GM23338 (cell line): ENCODE measurements at regions not wholly inside any gene's neighbourhood (a gene's known extent, or its start where the extent isn't known, plus 50 kb on each side); places are given as distances from the start of the nearest gene placed in this dataset.

Experiments used
- ATAC-seq: fragments of 200-7000 bp; cut with Tn5 transposase; 3 replicates; pipeline ENCODE4 v1.9.1; 2020
- DNase-seq: peaks from one replicate; pipeline ENCODE4 v3.0.0-alpha.2; 2015; ENCODE audit warnings: low spot score
- H2AFZ ChIP-seq: fragments of 200-600 bp; sonication (generic); 2 replicates; pipeline ENCODE4 v1.8.0; 2016; ENCODE audit warnings: antibody characterized with exemption, mild to moderate bottlenecking, moderate library complexity
- H3F3A ChIP-seq: fragments of 200-600 bp; sonication (generic); replicated peaks from 2 replicates; pipeline ENCODE4 v1.8.0; 2017; ENCODE audit warnings: antibody characterized with exemption, mixed run types, low read depth
- H3K27ac ChIP-seq: fragments of 200-600 bp; sonication (generic); 2 replicates; pipeline ENCODE4 v1.6.1; 2016; ENCODE audit warnings: low read depth
- H3K27me3 ChIP-seq: fragments of 200-600 bp; sonication (generic); 2 replicates; pipeline ENCODE4 v1.8.0; 2016; ENCODE audit warnings: mild to moderate bottlenecking, mixed run types, moderate library complexity; ENCODE audit not compliant: insufficient read depth
- H3K36me3 ChIP-seq: fragments of 200-600 bp; sonication (generic); 2 replicates; pipeline ENCODE4 v1.8.0; 2016; ENCODE audit warnings: mild to moderate bottlenecking; ENCODE audit not compliant: insufficient read depth
- H3K4me1 ChIP-seq: fragments of 200-600 bp; sonication (generic); 2 replicates; pipeline ENCODE4 v1.8.0; 2016; ENCODE audit warnings: mild to moderate bottlenecking, moderate library complexity; ENCODE audit not compliant: insufficient read depth
- H3K4me2 ChIP-seq: fragments of 200-600 bp; sonication (generic); 2 replicates; pipeline ENCODE4 v1.7.1; 2017; ENCODE audit warnings: mixed run types
- H3K4me3 ChIP-seq: fragments of 200-600 bp; sonication (generic); 2 replicates; pipeline ENCODE4 v1.6.1; 2016; ENCODE audit warnings: mixed run types
- H3K79me2 ChIP-seq: fragments of 200-600 bp; sonication (generic); replicated peaks from 2 replicates; pipeline ENCODE4 v1.8.0; 2017; ENCODE audit warnings: mild to moderate bottlenecking; ENCODE audit not compliant: insufficient read depth
- H3K9me2 ChIP-seq: fragments of 200-600 bp; sonication (generic); 2 replicates; pipeline ENCODE4 v1.8.0; 2017; ENCODE audit not compliant: insufficient read depth
- H4K20me1 ChIP-seq: fragments of 200-600 bp; sonication (generic); replicated peaks from 2 replicates; pipeline ENCODE4 v1.8.0; 2017; ENCODE audit warnings: mild to moderate bottlenecking; ENCODE audit not compliant: insufficient read depth
- H3K27ac Mint-ChIP-seq: 2 replicates; pipeline ENCODE4 v1.8.0; 2020; ENCODE audit warnings: inconsistent platforms, mild to moderate bottlenecking, moderate library complexity, mixed read lengths
- H3K27me3 Mint-ChIP-seq: 3 replicates; pipeline ENCODE4 v1.8.0; 2022; ENCODE audit warnings: low read depth, mild to moderate bottlenecking, moderate library complexity, mixed read lengths, inconsistent platforms; ENCODE audit not compliant: insufficient read depth, poor library complexity
- H3K36me3 Mint-ChIP-seq: 3 replicates; pipeline ENCODE4 v1.8.0; 2021; ENCODE audit warnings: low read depth, mild to moderate bottlenecking, inconsistent platforms, moderate library complexity, mixed read lengths
- H3K4me1 Mint-ChIP-seq: 3 replicates; pipeline ENCODE4 v1.8.0; 2020; ENCODE audit warnings: mild to moderate bottlenecking, inconsistent platforms, mixed read lengths
- H3K4me3 Mint-ChIP-seq: 3 replicates; pipeline ENCODE4 v1.8.0; 2021; ENCODE audit warnings: moderate library complexity, mild to moderate bottlenecking, inconsistent platforms, mixed read lengths
- H3K9me3 Mint-ChIP-seq: 3 replicates; pipeline ENCODE4 v1.8.0; 2020; ENCODE audit warnings: moderate library complexity, mild to moderate bottlenecking, inconsistent platforms, mixed read lengths
- CREB1 ChIP-seq: fragments of 250-450 bp; sonication (Bioruptor Pico); IDR thresholded peaks from 2 replicates; pipeline ENCODE4 v1.5.0; 2020; ENCODE audit warnings: low read depth, mild to moderate bottlenecking, moderate library complexity
- EZH2 ChIP-seq: fragments of 200-600 bp; sonication (generic); IDR thresholded peaks from one replicate; pipeline ENCODE4 v1.8.0; 2017; ENCODE audit warnings: antibody characterized with exemption, mild to moderate bottlenecking, low read depth; ENCODE audit not compliant: unreplicated experiment
- EZH2phosphoT487 ChIP-seq: fragments of 200-600 bp; sonication (generic); IDR thresholded peaks from one replicate; pipeline ENCODE4 v1.8.1; 2018; ENCODE audit warnings: antibody characterized with exemption; ENCODE audit not compliant: unreplicated experiment
- JUNB ChIP-seq: IDR thresholded peaks from one replicate; pipeline ENCODE4 v1.6.1; 2016; ENCODE audit warnings: antibody characterized with exemption; ENCODE audit not compliant: unreplicated experiment
- NANOG ChIP-seq: IDR thresholded peaks from 2 replicates; pipeline ENCODE4 v1.6.1; 2016; ENCODE audit warnings: antibody characterized with exemption, borderline replicate concordance
- POLR2AphosphoS5 ChIP-seq: IDR thresholded peaks from 2 replicates; pipeline ENCODE4 v1.6.1; 2016; ENCODE audit warnings: antibody characterized with exemption, low read depth
- STAT1 ChIP-seq: IDR thresholded peaks from one replicate; pipeline ENCODE4 v1.6.1; 2016; ENCODE audit warnings: antibody characterized with exemption; ENCODE audit not compliant: unreplicated experiment
- ZNF114 ChIP-seq: fragments of 250-450 bp; sonication (Bioruptor Pico); IDR thresholded peaks from 2 replicates; pipeline ENCODE4 v1.5.0; 2020; ENCODE audit warnings: mild to moderate bottlenecking, moderate library complexity
- ZNF331 ChIP-seq: fragments of 250-450 bp; sonication (Bioruptor Pico); IDR thresholded peaks from 2 replicates; pipeline ENCODE4 v1.5.0; 2020; ENCODE audit warnings: low read depth, mild to moderate bottlenecking, moderate library complexity
- TF ChIP-seq, protein P1 (sequence below): IDR thresholded peaks from 2 replicates; pipeline ENCODE4 v1.6.1; 2016; ENCODE audit warnings: antibody characterized with exemption
- TF ChIP-seq, protein P2 (sequence below): fragments of 250-450 bp; sonication (Bioruptor Pico); IDR thresholded peaks from 2 replicates; pipeline ENCODE4 v1.5.0; 2020; ENCODE audit warnings: mild to moderate bottlenecking, moderate library complexity
- TF ChIP-seq, protein P3 (sequence below), 2 experiments: fragments of 200-600 bp in 1 of 2; sonication (generic) in 1 of 2; conservative IDR thresholded peaks; 2 replicates each; pipeline versions ENCODE4 v1.5.1 to v1.6.1; 2016 to 2017; ENCODE audit warnings: antibody characterized with exemption in 2 of 2, low read depth in 2 of 2, mild to moderate bottlenecking in 2 of 2, moderate library complexity in 1 of 2
- TF ChIP-seq, protein P4 (sequence below): IDR thresholded peaks from one replicate; pipeline ENCODE4 v1.6.1; 2018; ENCODE audit warnings: antibody characterized with exemption; ENCODE audit not compliant: unreplicated experiment

DNA sequence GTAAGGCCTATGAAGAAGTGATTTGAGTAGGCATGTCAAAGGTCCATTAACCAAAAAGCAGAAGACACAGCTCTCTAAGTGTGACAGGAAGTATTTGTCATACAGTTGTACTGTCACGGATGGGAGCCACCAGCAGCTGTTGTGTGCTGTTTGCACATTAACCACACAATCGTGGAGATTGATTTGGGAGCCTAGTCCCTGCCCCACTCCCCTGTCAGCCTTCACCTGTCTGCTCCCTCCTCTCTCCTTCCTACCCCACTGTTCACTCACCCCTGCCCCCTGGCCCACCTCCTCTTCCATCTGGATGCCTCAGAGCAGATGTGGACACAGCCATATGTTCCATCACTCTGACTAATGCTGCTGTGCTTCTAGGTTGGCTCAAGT is 124.7 kb upstream of the SPACA1 start:
- Histone ChIP-seq H3K4me2 (no peak overlapping the region), H4K20me1 (no peaks in the 10 kb centered on the region), H3K4me3 (no peak overlapping the region), H3K79me2 (no peaks in the 10 kb centered on the region), H3K27ac (no peak overlapping the region), H3K9me2 (peaks cover 11% of the 10 kb centered on the region; the same call in 1 of the 2 replicates), H3K27me3 (no peaks in the 10 kb centered on the region), H3F3A (no peaks in the 10 kb centered on the region), H2AFZ (no peak overlapping the region), H3K4me1 (peaks cover 9% of the 10 kb centered on the region), H3K36me3 (no peaks in the 10 kb centered on the region)
- Mint-ChIP-seq H3K4me1 (peaks cover 8% of the 10 kb centered on the region), H3K27me3 (peaks cover 8% of the 10 kb centered on the region), H3K4me3 (no peak overlapping the region), H3K27ac (no peak overlapping the region; the same call in 1 of the 2 replicates), H3K9me3 (no peaks in the 10 kb centered on the region), H3K36me3 (no peaks in the 10 kb centered on the region; the same call in 1 of the 3 replicates)
- no peak for DNase-seq
- ATAC-seq: no peak
- TF ChIP-seq EZH2phosphoT487 (no peak), ZNF114 (CRISPR knock-in tag) (no peak), NANOG (no peak), ZNF331 (CRISPR knock-in tag) (no peak), EZH2 (no peak), JUNB (no peak), CREB1 (CRISPR knock-in tag) (no peak), POLR2AphosphoS5 (no peak), STAT1 (no peak)
- TF ChIP-seq, protein P1, sequence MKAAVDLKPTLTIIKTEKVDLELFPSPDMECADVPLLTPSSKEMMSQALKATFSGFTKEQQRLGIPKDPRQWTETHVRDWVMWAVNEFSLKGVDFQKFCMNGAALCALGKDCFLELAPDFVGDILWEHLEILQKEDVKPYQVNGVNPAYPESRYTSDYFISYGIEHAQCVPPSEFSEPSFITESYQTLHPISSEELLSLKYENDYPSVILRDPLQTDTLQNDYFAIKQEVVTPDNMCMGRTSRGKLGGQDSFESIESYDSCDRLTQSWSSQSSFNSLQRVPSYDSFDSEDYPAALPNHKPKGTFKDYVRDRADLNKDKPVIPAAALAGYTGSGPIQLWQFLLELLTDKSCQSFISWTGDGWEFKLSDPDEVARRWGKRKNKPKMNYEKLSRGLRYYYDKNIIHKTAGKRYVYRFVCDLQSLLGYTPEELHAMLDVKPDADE: no peak
- TF ChIP-seq, protein P2, sequence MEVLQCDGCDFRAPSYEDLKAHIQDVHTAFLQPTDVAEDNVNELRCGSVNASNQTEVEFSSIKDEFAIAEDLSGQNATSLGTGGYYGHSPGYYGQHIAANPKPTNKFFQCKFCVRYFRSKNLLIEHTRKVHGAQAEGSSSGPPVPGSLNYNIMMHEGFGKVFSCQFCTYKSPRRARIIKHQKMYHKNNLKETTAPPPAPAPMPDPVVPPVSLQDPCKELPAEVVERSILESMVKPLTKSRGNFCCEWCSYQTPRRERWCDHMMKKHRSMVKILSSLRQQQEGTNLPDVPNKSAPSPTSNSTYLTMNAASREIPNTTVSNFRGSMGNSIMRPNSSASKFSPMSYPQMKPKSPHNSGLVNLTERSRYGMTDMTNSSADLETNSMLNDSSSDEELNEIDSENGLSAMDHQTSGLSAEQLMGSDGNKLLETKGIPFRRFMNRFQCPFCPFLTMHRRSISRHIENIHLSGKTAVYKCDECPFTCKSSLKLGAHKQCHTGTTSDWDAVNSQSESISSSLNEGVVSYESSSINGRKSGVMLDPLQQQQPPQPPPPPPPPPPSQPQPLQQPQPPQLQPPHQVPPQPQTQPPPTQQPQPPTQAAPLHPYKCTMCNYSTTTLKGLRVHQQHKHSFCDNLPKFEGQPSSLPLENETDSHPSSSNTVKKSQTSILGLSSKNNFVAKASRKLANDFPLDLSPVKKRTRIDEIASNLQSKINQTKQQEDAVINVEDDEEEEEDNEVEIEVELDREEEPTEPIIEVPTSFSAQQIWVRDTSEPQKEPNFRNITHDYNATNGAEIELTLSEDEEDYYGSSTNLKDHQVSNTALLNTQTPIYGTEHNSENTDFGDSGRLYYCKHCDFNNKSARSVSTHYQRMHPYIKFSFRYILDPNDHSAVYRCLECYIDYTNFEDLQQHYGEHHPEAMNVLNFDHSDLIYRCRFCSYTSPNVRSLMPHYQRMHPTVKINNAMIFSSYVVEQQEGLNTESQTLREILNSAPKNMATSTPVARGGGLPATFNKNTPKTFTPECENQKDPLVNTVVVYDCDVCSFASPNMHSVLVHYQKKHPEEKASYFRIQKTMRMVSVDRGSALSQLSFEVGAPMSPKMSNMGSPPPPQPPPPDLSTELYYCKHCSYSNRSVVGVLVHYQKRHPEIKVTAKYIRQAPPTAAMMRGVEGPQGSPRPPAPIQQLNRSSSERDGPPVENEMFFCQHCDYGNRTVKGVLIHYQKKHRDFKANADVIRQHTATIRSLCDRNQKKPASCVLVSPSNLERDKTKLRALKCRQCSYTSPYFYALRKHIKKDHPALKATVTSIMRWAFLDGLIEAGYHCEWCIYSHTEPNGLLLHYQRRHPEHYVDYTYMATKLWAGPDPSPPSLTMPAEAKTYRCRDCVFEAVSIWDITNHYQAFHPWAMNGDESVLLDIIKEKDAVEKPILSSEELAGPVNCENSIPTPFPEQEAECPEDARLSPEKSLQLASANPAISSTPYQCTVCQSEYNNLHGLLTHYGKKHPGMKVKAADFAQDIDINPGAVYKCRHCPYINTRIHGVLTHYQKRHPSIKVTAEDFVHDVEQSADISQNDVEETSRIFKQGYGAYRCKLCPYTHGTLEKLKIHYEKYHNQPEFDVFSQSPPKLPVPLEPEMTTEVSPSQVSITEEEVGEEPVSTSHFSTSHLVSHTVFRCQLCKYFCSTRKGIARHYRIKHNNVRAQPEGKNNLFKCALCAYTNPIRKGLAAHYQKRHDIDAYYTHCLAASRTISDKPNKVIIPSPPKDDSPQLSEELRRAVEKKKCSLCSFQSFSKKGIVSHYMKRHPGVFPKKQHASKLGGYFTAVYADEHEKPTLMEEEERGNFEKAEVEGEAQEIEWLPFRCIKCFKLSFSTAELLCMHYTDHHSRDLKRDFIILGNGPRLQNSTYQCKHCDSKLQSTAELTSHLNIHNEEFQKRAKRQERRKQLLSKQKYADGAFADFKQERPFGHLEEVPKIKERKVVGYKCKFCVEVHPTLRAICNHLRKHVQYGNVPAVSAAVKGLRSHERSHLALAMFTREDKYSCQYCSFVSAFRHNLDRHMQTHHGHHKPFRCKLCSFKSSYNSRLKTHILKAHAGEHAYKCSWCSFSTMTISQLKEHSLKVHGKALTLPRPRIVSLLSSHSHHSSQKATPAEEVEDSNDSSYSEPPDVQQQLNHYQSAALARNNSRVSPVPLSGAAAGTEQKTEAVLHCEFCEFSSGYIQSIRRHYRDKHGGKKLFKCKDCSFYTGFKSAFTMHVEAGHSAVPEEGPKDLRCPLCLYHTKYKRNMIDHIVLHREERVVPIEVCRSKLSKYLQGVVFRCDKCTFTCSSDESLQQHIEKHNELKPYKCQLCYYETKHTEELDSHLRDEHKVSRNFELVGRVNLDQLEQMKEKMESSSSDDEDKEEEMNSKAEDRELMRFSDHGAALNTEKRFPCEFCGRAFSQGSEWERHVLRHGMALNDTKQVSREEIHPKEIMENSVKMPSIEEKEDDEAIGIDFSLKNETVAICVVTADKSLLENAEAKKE: no peak
- TF ChIP-seq, protein P3, sequence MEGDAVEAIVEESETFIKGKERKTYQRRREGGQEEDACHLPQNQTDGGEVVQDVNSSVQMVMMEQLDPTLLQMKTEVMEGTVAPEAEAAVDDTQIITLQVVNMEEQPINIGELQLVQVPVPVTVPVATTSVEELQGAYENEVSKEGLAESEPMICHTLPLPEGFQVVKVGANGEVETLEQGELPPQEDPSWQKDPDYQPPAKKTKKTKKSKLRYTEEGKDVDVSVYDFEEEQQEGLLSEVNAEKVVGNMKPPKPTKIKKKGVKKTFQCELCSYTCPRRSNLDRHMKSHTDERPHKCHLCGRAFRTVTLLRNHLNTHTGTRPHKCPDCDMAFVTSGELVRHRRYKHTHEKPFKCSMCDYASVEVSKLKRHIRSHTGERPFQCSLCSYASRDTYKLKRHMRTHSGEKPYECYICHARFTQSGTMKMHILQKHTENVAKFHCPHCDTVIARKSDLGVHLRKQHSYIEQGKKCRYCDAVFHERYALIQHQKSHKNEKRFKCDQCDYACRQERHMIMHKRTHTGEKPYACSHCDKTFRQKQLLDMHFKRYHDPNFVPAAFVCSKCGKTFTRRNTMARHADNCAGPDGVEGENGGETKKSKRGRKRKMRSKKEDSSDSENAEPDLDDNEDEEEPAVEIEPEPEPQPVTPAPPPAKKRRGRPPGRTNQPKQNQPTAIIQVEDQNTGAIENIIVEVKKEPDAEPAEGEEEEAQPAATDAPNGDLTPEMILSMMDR (conservative IDR thresholded peaks at IDR 0.05; ENCODE audit: low read depth in 2 of 2): no peak
- TF ChIP-seq, protein P4, sequence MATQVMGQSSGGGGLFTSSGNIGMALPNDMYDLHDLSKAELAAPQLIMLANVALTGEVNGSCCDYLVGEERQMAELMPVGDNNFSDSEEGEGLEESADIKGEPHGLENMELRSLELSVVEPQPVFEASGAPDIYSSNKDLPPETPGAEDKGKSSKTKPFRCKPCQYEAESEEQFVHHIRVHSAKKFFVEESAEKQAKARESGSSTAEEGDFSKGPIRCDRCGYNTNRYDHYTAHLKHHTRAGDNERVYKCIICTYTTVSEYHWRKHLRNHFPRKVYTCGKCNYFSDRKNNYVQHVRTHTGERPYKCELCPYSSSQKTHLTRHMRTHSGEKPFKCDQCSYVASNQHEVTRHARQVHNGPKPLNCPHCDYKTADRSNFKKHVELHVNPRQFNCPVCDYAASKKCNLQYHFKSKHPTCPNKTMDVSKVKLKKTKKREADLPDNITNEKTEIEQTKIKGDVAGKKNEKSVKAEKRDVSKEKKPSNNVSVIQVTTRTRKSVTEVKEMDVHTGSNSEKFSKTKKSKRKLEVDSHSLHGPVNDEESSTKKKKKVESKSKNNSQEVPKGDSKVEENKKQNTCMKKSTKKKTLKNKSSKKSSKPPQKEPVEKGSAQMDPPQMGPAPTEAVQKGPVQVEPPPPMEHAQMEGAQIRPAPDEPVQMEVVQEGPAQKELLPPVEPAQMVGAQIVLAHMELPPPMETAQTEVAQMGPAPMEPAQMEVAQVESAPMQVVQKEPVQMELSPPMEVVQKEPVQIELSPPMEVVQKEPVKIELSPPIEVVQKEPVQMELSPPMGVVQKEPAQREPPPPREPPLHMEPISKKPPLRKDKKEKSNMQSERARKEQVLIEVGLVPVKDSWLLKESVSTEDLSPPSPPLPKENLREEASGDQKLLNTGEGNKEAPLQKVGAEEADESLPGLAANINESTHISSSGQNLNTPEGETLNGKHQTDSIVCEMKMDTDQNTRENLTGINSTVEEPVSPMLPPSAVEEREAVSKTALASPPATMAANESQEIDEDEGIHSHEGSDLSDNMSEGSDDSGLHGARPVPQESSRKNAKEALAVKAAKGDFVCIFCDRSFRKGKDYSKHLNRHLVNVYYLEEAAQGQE: no peak
